Nephron (organoid): ENCODE measurements at regions not wholly inside any gene's neighbourhood (a gene's known extent, or its start where the extent isn't known, plus 50 kb on each side); places are given as distances from the start of the nearest gene placed in this dataset.

Source experiments
- H3K27ac Mint-ChIP-seq, 3 experiments: 2 replicates each; pipeline ENCODE4 v1.8.0; 2020; ENCODE audit warnings: mixed read lengths in 3 of 3, mild to moderate bottlenecking in 2 of 3, moderate library complexity in 1 of 3
- H3K27me3 Mint-ChIP-seq: 2 replicates; pipeline ENCODE4 v1.8.0; 2021; ENCODE audit warnings: low read depth, mild to moderate bottlenecking, moderate library complexity, mixed read lengths
- H3K36me3 Mint-ChIP-seq: 2 replicates; pipeline ENCODE4 v1.8.0; 2020; ENCODE audit warnings: low read depth, mixed read lengths
- H3K4me1 Mint-ChIP-seq: 2 replicates; pipeline ENCODE4 v1.8.0; 2020; ENCODE audit warnings: mixed read lengths
- H3K4me3 Mint-ChIP-seq, 3 experiments: 2 replicates each; pipeline ENCODE4 v1.8.0; 2020; ENCODE audit warnings: mild to moderate bottlenecking in 3 of 3, mixed read lengths in 3 of 3, moderate library complexity in 2 of 3
- H3K9me3 Mint-ChIP-seq: 2 replicates; pipeline ENCODE4 v1.8.0; 2020; ENCODE audit warnings: mixed read lengths
- CTCF ChIP-seq, 3 experiments: fragments of 200-600 bp; sonication (generic); IDR thresholded peaks; one replicate each; pipeline ENCODE4 v1.5.0; 2021; ENCODE audit warnings: antibody characterized with exemption in 3 of 3; ENCODE audit not compliant: unreplicated experiment in 3 of 3

DNA sequence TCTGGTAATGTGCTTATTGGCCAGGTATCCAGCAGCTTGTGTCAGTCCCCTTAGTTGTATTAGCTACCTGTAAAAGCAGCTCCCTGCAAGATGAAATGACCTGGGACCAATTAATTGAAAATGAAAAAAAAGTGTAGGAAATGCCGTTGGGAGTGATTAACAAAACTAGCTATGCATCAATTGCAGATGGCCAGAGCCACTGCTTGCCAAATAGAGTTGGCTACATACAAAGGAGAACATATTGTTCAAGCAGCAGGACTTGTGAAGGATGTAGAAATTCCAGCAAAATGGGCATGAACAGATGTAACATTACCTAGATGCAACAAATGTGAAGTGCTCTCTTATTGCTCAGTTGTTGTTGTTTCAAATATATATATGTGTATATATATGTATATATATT lies 300.5 kb downstream of the PCDH17 start:
- Mint-ChIP-seq H3K9me3 (no peaks in the 10 kb centered on the region), H3K27ac (no peak overlapping the region), H3K27me3 (no peaks in the 10 kb centered on the region), H3K4me1 (no peaks in the 10 kb centered on the region), H3K4me3 (no peak overlapping the region), H3K36me3 (no peaks in the 10 kb centered on the region)
- TF ChIP-seq CTCF (IDR thresholded peaks at IDR 0.05; ENCODE audit: unreplicated experiment in 3 of 3), result no peak

- Mint-ChIP-seq H3K36me3 (no peaks in the 10 kb centered on the region), H3K9me3 (no peaks in the 10 kb centered on the region), H3K27ac (no peak overlapping the region), H3K4me3 (no peak overlapping the region), H3K4me1 (no peaks in the 10 kb centered on the region), H3K27me3 (no peaks in the 10 kb centered on the region)
- no peak for TF ChIP-seq CTCF (IDR thresholded peaks at IDR 0.05; ENCODE audit: unreplicated experiment in 3 of 3)
Measured at GRCh38 chr13:57933606-57934005, 302.1 kb downstream of the PCDH17 start.

DNA sequence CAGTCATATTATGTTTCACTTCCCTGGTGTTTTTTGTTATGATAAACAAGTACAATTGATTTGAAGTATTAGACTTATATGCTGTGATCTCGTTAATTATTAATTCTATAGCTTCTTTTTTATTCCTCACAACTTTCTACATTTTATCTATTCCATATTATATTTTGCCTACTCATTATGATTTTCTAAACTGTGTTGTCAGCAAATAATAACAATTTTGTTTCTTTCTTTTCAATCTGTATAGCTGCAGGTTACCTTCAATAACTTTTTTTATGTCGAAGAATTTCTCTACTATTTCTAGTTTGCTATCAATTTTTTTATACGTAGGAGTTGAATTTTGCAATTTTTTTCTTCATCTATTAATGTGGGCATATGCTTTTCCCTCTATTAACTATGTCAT lies 304.4 kb downstream of the PCDH17 start:
- Mint-ChIP-seq H3K4me3 (no peak overlapping the region), H3K9me3 (no peaks in the 10 kb centered on the region), H3K36me3 (no peaks in the 10 kb centered on the region), H3K27me3 (no peaks in the 10 kb centered on the region), H3K27ac (no peak overlapping the region), H3K4me1 (no peaks in the 10 kb centered on the region)
- no peak for TF ChIP-seq CTCF (IDR thresholded peaks at IDR 0.05; ENCODE audit: unreplicated experiment in 3 of 3)

GRCh38 chr13:57946361-57946760 lies 314.8 kb downstream of the PCDH17 start:
- H3K9me3 Mint-ChIP-seq, result peaks cover 6% of the 10 kb centered on the region
- H3K27me3 Mint-ChIP-seq, result no peaks in the 10 kb centered on the region
- no peak overlapping the region for H3K27ac Mint-ChIP-seq
- H3K36me3 Mint-ChIP-seq, result no peaks in the 10 kb centered on the region
- H3K4me3 Mint-ChIP-seq, result no peak overlapping the region
- TF ChIP-seq CTCF (IDR thresholded peaks at IDR 0.05; ENCODE audit: unreplicated experiment in 3 of 3), result no peak
- H3K4me1 Mint-ChIP-seq, result no peaks in the 10 kb centered on the region

GRCh38 chr13:57948884-57949283 lies 317.3 kb downstream of the PCDH17 start:
- Mint-ChIP-seq H3K9me3 (peaks cover 14% of the 10 kb centered on the region), H3K36me3 (no peaks in the 10 kb centered on the region), H3K4me1 (no peaks in the 10 kb centered on the region), H3K27me3 (no peaks in the 10 kb centered on the region), H3K27ac (no peak overlapping the region), H3K4me3 (no peak overlapping the region)
- no peak for TF ChIP-seq CTCF (IDR thresholded peaks at IDR 0.05; ENCODE audit: unreplicated experiment in 3 of 3)

DNA sequence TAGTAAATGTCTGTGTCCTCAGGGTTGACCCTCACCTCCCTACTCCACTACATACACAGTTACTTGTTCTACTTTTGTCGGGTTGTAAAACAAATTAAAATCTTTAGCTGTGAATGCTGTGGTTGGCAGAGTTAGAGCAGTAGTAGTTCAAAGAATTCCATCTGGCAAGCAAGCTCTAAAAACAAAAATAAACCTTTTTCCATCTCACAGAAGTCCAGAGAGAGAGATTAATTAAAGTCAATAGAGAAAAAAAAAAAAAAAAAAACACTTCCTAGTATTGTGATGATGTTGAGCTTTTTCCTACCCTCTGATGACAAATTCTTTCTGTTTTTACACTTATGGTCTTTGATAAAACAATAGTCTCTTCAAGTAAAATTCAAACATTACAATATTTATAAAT lies 338.4 kb downstream of the PCDH17 start:
- no peaks in the 10 kb centered on the region for H3K27me3 Mint-ChIP-seq
- no peak overlapping the region for H3K4me3 Mint-ChIP-seq
- H3K4me1 Mint-ChIP-seq, result peaks cover 9% of the 10 kb centered on the region
- H3K27ac Mint-ChIP-seq, result peak overlapping the region in 1 of 3 experiments; percentile 11
- TF ChIP-seq CTCF (IDR thresholded peaks at IDR 0.05; ENCODE audit: unreplicated experiment in 3 of 3), result no peak
- H3K36me3 Mint-ChIP-seq, result no peaks in the 10 kb centered on the region
- peaks cover 23% of the 10 kb centered on the region for H3K9me3 Mint-ChIP-seq
